ENCODE measurements at regions not wholly inside any gene's neighbourhood (a gene's known extent, or its start where the extent isn't known, plus 50 kb on each side); places are given as distances from the start of the nearest gene placed in this dataset.
A peak's percentile ranks its signal among the peaks of the same experiment; 100 is the strongest.

DNA sequence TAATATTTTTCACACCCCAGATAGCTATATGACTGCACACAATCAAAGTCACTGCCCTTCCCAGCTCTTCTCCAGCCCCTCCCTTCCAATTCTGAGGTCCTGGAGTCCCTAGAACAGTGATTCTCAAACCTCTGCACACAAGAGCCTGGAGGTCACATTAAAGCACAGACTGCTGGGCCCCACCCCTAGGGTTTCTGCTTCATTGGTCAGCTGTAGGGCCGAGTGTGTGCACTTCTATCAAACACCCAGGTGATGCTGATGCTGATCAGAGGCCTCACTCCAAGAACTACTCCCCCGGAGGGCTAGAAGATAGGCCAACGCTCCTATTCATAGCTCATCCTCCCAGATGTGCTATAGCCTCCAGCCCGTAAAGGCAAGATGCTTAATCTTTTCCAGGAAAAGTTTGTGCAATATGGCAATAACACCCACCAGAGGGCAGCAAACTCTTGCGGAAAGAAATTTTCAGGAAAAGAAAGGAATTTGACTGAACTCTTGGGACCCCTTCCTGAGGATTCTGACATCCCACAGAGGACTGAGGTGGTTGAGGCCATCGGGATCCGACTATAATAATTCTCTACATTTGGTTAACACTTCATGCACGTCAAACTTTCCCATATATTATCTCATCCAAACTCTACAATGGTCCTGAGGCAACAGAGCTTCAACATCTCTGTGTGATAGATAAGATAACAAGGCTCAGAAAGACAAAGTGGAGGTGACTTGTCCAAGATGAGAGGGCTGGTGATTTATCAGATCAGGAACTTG is 194.2 kb upstream of the PKDCC start:
- no peak for DNase-seq (ENCODE audit: low read depth)
- H3K4me3 ChIP-seq (ENCODE audit: control insufficient read depth, low read depth, low read length) = no peak overlapping the region
- TF ChIP-seq, protein P1, sequence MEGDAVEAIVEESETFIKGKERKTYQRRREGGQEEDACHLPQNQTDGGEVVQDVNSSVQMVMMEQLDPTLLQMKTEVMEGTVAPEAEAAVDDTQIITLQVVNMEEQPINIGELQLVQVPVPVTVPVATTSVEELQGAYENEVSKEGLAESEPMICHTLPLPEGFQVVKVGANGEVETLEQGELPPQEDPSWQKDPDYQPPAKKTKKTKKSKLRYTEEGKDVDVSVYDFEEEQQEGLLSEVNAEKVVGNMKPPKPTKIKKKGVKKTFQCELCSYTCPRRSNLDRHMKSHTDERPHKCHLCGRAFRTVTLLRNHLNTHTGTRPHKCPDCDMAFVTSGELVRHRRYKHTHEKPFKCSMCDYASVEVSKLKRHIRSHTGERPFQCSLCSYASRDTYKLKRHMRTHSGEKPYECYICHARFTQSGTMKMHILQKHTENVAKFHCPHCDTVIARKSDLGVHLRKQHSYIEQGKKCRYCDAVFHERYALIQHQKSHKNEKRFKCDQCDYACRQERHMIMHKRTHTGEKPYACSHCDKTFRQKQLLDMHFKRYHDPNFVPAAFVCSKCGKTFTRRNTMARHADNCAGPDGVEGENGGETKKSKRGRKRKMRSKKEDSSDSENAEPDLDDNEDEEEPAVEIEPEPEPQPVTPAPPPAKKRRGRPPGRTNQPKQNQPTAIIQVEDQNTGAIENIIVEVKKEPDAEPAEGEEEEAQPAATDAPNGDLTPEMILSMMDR (IDR thresholded peaks at IDR 0.05; ENCODE audit: control insufficient read depth, insufficient read depth, low read depth, low read length, missing control alignments) = peak; percentile 78

DNA sequence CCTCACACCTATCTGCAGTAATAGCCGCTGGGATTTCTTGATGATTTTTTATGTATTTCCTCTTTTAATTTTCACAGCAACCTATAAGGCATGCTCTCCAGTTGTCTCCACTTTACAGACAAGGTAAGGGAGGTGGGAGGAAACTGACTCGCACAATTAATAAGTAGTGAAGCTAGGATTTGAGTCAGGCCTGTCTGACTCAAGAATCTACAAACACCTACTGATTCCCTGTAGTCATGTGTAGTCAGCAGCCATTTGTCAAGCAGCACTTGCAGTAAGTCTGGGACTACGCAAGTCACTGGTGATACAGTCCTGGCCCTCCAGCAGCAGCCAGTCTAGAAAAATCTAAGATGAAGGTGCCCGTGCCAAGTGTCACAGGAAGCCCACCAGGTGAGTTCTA is 193.6 kb upstream of the PKDCC start:
- no peak overlapping the region for H3K4me3 ChIP-seq (ENCODE audit: control insufficient read depth, low read depth, low read length)
- TF ChIP-seq, protein P1 (IDR thresholded peaks at IDR 0.05; ENCODE audit: control insufficient read depth, insufficient read depth, low read depth, low read length, missing control alignments) = no peak
- no peak for DNase-seq (ENCODE audit: low read depth)

DNA sequence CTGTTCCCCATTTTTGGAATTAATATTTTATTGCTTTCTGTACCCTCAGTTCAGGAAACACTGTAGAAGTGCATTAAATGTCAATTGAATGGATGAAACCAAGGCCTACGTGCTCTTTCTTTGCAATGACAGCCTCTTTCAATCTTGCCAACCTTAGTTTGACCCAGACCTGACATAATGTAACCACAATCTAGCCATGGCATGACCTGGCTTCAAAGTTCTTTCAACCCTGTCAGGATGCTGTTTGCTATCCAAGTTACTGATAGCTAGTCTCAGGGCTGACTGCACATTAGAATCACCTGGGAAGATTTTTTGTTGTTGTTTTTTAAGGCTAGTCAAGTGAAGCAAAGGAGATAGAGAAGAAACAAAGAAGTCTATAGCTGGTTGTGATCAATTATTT is 190.9 kb upstream of the PKDCC start:
- no peak overlapping the region for H3K4me3 ChIP-seq (ENCODE audit: control insufficient read depth, low read depth, low read length)
- TF ChIP-seq, protein P1 (IDR thresholded peaks at IDR 0.05; ENCODE audit: control insufficient read depth, insufficient read depth, low read depth, low read length, missing control alignments) = no peak
- DNase-seq (ENCODE audit: low read depth) = no peak

DNA sequence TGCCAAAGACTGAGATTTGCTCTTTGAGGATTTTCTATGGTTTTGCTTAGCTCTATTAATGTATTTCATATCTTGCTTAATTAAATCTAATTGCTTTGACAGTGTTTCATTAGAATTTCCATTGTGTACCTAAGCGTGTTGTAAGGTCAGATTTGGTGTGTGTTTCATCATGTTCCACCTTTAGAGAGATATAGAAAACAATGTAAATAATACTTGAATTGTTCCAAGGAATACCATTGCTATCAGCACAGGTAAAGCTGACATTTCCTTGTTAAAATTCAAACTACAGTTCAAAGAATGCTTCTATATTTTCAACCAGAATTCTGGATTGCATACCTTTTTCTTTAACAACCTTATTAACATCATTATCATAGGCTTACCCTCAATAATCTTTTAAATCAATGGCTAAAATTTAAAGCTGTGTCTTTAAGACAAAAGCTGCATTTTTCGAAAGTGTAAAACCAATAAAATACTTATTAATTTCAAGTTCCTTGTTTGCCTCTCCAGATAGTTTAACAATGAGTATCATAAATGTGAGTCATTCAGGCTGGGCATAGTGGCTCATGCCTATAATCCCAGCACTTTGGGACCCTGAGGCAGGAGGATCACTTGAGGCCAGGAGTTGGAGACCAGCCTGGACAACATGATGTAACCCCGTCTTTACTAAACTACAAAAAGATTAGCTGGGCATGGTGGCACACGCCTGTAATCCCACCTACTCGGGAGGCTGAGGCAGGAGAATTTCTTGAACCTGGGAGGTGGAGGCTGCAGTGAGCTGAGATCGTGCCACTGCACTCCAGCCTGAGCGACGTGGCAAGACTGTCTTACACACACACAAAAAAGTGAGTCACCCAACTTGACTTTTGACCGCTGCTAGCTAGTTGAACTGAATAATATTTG is 188.0 kb upstream of the PKDCC start:
- DNase-seq (ENCODE audit: low read depth) = no peak
- no peak overlapping the region for H3K4me3 ChIP-seq (ENCODE audit: control insufficient read depth, low read depth, low read length)
- TF ChIP-seq, protein P1 (IDR thresholded peaks at IDR 0.05; ENCODE audit: control insufficient read depth, insufficient read depth, low read depth, low read length, missing control alignments) = no peak

DNA sequence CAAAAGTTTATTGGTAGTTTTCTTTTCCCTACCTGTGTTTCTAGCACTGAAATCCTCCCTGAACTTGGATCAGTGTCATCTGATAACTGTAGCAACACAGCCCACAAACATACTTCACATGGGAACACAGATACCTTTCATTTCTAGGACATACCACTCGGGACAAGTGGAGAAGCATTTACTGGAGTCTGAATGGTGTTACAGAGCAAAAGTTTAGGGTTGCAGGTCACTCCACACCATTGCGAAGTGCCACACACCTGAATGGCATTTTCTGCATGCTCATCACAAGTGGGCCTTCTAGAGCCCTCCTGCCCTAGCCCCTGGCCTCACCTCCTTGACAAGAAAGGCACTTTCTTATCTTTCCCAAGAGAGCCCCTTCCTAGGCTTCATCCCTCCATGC is 184.8 kb upstream of the PKDCC start:
- no peak for DNase-seq (ENCODE audit: low read depth)
- TF ChIP-seq, protein P1 (IDR thresholded peaks at IDR 0.05; ENCODE audit: control insufficient read depth, insufficient read depth, low read depth, low read length, missing control alignments) = no peak
- H3K4me3 ChIP-seq (ENCODE audit: control insufficient read depth, low read depth, low read length) = no peak overlapping the region

DNA sequence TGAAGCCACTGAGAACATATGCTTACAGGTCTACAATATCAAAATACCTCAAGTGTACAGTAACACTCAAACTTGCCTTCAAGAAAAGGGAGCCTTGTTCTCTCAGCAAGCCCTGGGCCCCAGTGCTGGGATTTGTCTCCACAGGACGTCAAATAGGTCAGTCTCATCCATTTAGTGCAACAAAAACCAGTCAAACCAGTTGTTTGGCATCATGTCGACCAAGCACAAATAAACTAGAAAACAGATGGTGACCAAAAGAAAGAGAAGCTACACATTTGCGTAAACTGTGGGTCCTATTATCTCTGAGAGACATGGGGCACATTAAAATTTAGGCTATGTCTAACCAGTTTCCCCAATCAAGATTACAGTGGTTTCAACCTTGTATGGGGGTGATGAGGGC is 182.6 kb upstream of the PKDCC start:
- TF ChIP-seq, protein P1 (IDR thresholded peaks at IDR 0.05; ENCODE audit: control insufficient read depth, insufficient read depth, low read depth, low read length, missing control alignments) = no peak
- H3K4me3 ChIP-seq (ENCODE audit: control insufficient read depth, low read depth, low read length) = no peak overlapping the region
- no peak for DNase-seq (ENCODE audit: low read depth)
